GOT3 (cell line): ENCODE measurements at regions not wholly inside any gene's neighbourhood (a gene's known extent, or its start where the extent isn't known, plus 50 kb on each side); places are given as distances from the start of the nearest gene placed in this dataset.

Experiments used
- DNase-seq: peaks from one replicate; lab custom pipeline; 2025; ENCODE audit warnings: mixed read lengths; lab: John Stamatoyannopoulos, UW

- no peak for DNase-seq
Observed at GRCh38 chr10:10897400-10897799, 120.3 kb upstream of the CELF2 start.

- DNase-seq, result no peak
Observed at GRCh38 chr10:10901906-10902305, 115.8 kb upstream of the CELF2 start.

GRCh38 chr10:10902951-10903350, 114.7 kb upstream of the CELF2 start:
- no peak for DNase-seq

- no peak for DNase-seq
Observed at GRCh38 chr10:10903620-10904019, 114.1 kb upstream of the CELF2 start.

GRCh38 chr10:10910634-10911033, 107.0 kb upstream of the CELF2 start:
- DNase-seq, result no peak

- DNase-seq, result no peak
Observed at GRCh38 chr10:10911035-10911434, 106.6 kb upstream of the CELF2 start.

- DNase-seq, result no peak
Observed at GRCh38 chr10:10911471-10911921, 106.2 kb upstream of the CELF2 start.

GRCh38 chr10:10914144-10914543, 103.5 kb upstream of the CELF2 start:
- no peak for DNase-seq

GRCh38 chr10:10915215-10915614, 102.5 kb upstream of the CELF2 start:
- DNase-seq, result no peak

- no peak for DNase-seq
Observed at GRCh38 chr10:10917031-10917430, 100.6 kb upstream of the CELF2 start.

- DNase-seq, result no peak
Observed at GRCh38 chr10:10919976-10920375, 97.7 kb upstream of the CELF2 start.

GRCh38 chr10:10921826-10922461, 95.7 kb upstream of the CELF2 start:
- no peak for DNase-seq

GRCh38 chr10:10923029-10923651, 94.5 kb upstream of the CELF2 start:
- no peak for DNase-seq

GRCh38 chr10:10925667-10926066, 92.0 kb upstream of the CELF2 start:
- no peak for DNase-seq

GRCh38 chr10:10927608-10928007, 90.1 kb upstream of the CELF2 start:
- DNase-seq, result no peak

GRCh38 chr10:10930979-10931743, 86.5 kb upstream of the CELF2 start:
- no peak for DNase-seq

- DNase-seq, result no peak
Observed at GRCh38 chr10:10935032-10935431, 82.6 kb upstream of the CELF2 start.

- DNase-seq, result no peak
Observed at GRCh38 chr10:10938676-10939075, 79.0 kb upstream of the CELF2 start.

- DNase-seq, result no peak
Observed at GRCh38 chr10:10941127-10941730, 76.4 kb upstream of the CELF2 start.

- DNase-seq, result no peak
Observed at GRCh38 chr10:10942441-10942840, 75.2 kb upstream of the CELF2 start.

GRCh38 chr10:10946081-10946480, 71.6 kb upstream of the CELF2 start:
- DNase-seq, result no peak

GRCh38 chr10:10946801-10947200, 70.9 kb upstream of the CELF2 start:
- no peak for DNase-seq

GRCh38 chr10:10951675-10952074, 66.0 kb upstream of the CELF2 start:
- no peak for DNase-seq
